Right lung (tissue), 2 donors: ENCODE measurements at regions not wholly inside any gene's neighbourhood (a gene's known extent, or its start where the extent isn't known, plus 50 kb on each side); places are given as distances from the start of the nearest gene placed in this dataset.

Experiments used
- DNase-seq, 2 donors: peaks; one replicate each; pipeline ENCODE4 v3.0.0-alpha.2; 2013

- no peak for DNase-seq
Observed at GRCh38 chr22:44387486-44387885, 74.7 kb upstream of the SHISAL1 start.

DNA sequence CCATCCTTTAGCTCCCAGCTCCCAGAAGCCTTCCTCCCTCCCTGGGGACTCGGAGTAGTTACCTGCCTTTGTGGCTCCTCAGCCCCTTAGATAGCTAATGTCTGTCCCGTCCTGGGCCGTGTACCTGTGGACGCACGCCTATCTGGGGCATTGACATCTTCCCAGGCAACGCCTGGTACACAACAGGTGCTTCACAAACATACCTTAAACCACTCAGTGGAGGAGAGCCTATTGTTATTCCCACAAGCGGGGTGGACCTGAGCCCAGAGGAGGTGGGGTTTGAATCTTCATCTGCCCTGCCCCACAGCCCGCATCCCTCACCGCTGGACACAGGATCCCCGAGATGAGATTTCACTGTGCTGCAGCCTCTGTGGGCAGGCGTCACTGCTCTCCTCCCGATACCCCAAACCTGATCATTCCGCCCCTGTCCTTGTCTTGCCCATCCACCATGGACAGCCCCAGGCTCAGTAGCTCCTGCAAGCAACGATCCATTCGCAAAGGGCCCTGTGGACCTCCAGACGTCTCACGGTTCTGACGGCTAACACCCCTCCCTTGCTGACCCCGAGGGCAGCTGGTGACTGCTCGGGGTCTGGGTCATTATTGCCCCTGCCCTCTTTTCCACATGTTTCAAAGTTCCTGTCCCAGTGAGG, 73.8 kb upstream of the SHISAL1 start:
- DNase-seq, result no peak

- DNase-seq, result no peak
Observed at GRCh38 chr22:44385781-44386180, 73.0 kb upstream of the SHISAL1 start.

GRCh38 chr22:44385296-44385610, 72.5 kb upstream of the SHISAL1 start:
- DNase-seq, result no peak

DNA sequence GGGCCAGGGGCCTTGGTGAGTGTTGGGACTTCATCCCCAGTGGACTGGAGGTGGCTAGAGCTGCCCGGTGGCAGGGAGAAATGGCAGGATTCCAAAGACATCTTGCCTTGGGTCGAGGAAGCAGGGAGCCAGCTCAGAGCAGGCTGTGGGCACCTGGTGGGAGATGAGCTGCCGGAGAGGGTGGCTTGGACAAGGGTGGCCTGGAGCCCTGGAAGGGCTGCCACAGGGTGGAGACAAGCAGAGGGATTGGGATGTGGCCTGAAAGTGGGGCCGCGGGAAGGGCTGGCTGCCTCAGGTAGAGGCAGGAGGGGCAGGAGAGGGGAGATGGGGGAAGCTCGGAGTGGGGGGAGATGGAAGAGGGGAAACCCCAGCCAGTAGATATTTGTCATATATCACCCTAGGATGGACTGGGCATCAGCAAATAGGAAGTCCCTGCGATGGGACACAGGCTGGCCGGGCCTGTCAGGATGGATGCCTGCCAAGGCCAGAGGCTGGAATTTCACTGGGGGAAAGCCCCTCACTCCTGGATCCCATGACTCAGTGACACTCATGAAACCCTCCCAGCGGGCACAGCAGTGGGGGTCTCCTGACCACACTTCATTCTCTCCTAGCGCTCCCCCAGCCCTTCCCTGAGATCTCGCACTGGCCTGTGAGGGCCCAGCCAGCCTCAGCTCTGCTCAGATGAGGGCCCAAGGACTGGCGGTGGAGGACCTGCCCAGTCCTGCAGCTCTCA, 72.0 kb upstream of the SHISAL1 start:
- DNase-seq, result no peak

DNA sequence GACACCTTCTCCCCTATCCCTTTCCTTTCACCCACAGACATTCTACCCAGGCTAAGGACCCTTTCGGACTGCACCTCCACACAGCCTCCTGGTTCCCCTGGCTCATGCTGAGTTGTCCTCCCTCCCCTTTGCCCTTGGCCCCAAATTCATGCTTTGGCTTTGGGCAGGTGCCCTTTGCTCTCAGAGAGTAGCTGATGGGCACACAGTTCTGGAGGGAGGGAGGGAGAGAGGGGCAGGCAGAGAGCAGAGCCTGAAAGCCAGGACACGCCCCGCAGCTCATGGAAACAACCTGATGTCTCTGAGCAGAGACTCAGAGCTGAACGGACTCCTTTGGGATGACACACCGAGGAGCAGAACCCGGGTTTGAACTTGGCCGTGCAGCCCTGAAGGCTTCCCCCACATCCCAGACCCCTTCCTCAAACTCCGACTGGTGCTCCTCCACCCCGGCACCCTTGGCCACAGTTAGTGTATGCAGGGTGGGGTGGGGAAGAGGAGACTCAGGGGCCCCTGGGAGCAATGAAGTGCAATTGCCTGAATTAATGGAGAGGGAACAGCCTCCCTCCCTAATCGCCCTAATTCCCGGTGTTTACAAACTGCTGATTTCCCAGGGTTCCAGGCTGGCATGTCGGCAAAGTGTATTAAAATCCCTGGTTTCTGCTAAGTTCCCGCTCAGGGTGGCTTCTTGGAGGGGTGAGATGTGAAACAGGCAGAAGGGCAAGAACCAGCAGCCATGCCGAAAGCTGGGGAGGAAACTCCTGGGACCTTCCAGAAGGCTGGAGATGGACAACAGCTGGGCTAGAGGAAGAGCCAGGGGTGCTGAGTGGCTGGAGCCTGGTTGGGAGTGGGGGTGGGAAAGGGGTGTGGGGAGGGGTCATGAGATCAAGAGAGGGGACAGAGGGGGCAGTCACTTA, 71.2 kb upstream of the SHISAL1 start:
- no peak for DNase-seq

GRCh38 chr22:44383064-44383575, 70.4 kb upstream of the SHISAL1 start:
- no peak for DNase-seq

- DNase-seq, result no peak
Observed at GRCh38 chr22:44382116-44383038, 69.6 kb upstream of the SHISAL1 start.

GRCh38 chr22:44381761-44382115, 69.0 kb upstream of the SHISAL1 start:
- no peak for DNase-seq

- no peak for DNase-seq
Observed at GRCh38 chr22:44380756-44381486, 68.2 kb upstream of the SHISAL1 start.

GRCh38 chr22:44379817-44380755, 67.3 kb upstream of the SHISAL1 start:
- no peak for DNase-seq

- DNase-seq, result no peak
Observed at GRCh38 chr22:44378380-44378779, 65.6 kb upstream of the SHISAL1 start.

DNA sequence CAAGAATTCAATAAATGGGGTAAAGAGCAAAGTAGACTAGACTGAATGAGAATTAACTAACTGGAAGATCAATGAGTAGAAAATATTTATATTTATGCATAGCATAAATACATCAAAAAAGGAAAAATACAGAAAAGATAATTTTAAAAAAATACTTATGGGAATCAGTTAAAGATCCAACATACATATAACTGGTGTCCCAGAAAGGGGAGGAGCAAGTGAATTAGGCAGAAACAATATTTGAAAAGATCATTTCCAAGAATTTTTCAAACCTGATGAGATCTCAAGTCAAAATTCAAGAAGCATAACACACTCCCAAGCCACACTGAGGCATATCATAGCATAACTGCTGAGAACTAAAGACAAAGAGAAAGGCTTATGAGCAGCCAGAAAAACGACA, 62.7 kb upstream of the SHISAL1 start:
- DNase-seq, result no peak

GRCh38 chr22:44373234-44373633, 60.5 kb upstream of the SHISAL1 start:
- no peak for DNase-seq

DNA sequence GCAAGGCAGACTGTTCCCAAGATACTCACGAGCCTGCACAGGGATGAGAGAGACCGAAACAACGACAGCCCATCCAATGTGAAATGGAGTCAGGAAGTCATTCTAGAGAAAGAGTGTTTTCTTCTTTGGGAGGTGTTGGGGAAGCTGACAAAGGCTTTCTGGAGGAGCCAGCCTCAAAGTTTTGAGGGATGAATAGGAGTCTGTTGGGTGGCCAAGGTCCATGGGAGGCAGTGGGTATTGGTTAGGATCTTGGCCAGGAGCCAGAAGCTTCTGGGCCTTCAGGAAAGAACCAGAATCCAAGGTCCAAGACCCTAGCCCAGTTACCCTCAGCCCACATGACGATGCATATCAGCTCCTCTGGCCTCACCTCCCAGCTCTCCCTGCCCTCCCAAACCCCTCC, 59.9 kb upstream of the SHISAL1 start:
- no peak for DNase-seq

DNA sequence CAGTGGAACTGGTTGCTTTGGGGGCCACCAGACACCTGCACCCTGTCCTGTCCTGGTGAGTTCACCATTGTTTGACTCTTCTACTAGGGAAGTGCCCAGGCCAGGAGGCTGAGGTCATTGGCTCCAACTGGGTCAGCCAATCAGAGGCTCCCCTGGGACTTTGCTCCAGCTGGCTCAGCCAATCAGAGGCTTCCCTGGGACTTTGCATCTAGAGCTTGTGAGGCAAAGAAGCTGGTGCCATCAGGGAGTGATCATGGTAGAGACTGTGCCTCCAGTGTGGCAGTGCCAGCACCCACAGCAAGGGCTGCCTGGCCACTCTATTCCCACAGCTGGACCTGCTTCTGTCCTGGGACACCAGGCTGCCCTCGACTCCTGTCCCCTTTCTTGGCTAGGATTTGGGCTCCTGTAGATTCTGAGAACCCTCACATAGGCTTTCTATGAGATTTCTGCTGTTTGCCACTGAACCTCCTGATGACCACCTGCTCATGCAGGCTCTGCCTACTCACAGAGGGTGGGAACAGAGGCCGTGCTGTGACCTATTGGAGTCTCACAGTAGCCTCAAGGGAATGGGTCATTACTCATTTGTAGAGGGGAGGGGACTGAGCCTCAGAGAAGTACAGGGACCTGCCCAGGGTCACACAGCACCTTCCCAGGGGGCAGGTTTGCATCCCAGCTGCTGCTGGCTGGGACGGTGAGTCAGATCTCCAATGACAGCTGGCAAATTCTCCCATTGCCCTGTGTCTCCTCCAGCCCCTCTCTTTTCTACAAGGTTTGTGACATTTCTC, 59.2 kb upstream of the SHISAL1 start:
- no peak for DNase-seq

GRCh38 chr22:44369916-44370801, 57.4 kb upstream of the SHISAL1 start:
- DNase-seq, result no peak

- no peak for DNase-seq
Observed at GRCh38 chr22:44369293-44369661, 56.5 kb upstream of the SHISAL1 start.
